Osteocyte (in vitro differentiated cells): ENCODE measurements at regions not wholly inside any gene's neighbourhood (a gene's known extent, or its start where the extent isn't known, plus 50 kb on each side); places are given as distances from the start of the nearest gene placed in this dataset.
A peak's percentile ranks its signal among the peaks of the same experiment; 100 is the strongest.

ENCODE experiments used
- DNase-seq: peaks from one replicate; pipeline ENCODE4 v3.0.0; 2021; ENCODE audit warnings: mixed read lengths; ENCODE audit not compliant: unreplicated experiment; ENCODE audit errors: extremely low spot score
- H3K27ac Mint-ChIP-seq: one replicate; pipeline ENCODE4 v1.8.0; 2021; ENCODE audit warnings: mild to moderate bottlenecking, mixed read lengths; ENCODE audit not compliant: unreplicated experiment
- H3K27me3 Mint-ChIP-seq: one replicate; pipeline ENCODE4 v1.8.0; 2021; ENCODE audit warnings: mixed read lengths; ENCODE audit not compliant: unreplicated experiment
- H3K36me3 Mint-ChIP-seq: one replicate; pipeline ENCODE4 v1.8.0; 2021; ENCODE audit warnings: mixed read lengths; ENCODE audit not compliant: unreplicated experiment
- H3K4me1 Mint-ChIP-seq: one replicate; pipeline ENCODE4 v1.8.0; 2021; ENCODE audit warnings: mixed read lengths; ENCODE audit not compliant: unreplicated experiment
- H3K4me3 Mint-ChIP-seq: one replicate; pipeline ENCODE4 v1.8.0; 2021; ENCODE audit warnings: mild to moderate bottlenecking, moderate library complexity, mixed read lengths; ENCODE audit not compliant: unreplicated experiment
- H3K9me3 Mint-ChIP-seq: one replicate; pipeline ENCODE4 v1.8.0; 2021; ENCODE audit warnings: mixed read lengths; ENCODE audit not compliant: unreplicated experiment
- CTCF ChIP-seq: fragments of 200-600 bp; sonication (generic); IDR thresholded peaks from 2 replicates; pipeline ENCODE4 v1.5.0; 2021; ENCODE audit warnings: antibody characterized with exemption, mild to moderate bottlenecking, moderate library complexity

GRCh38 chr9:18260521-18260920 lies 213.4 kb upstream of the ADAMTSL1 start:
- TF ChIP-seq CTCF = no peak
- no peaks in the 10 kb centered on the region for H3K9me3 Mint-ChIP-seq
- H3K27ac Mint-ChIP-seq = peak overlapping the region; percentile 36
- no peak overlapping the region for H3K4me3 Mint-ChIP-seq
- H3K36me3 Mint-ChIP-seq = no peaks in the 10 kb centered on the region
- H3K4me1 Mint-ChIP-seq = peaks cover 9% of the 10 kb centered on the region
- no peaks in the 10 kb centered on the region for H3K27me3 Mint-ChIP-seq
- DNase-seq = no peak

- H3K4me3 Mint-ChIP-seq = no peak overlapping the region
- no peak for TF ChIP-seq CTCF
- DNase-seq = no peak
- H3K36me3 Mint-ChIP-seq = no peaks in the 10 kb centered on the region
- no peaks in the 10 kb centered on the region for H3K9me3 Mint-ChIP-seq
- H3K4me1 Mint-ChIP-seq = peaks cover 6% of the 10 kb centered on the region
- H3K27ac Mint-ChIP-seq = no peak overlapping the region
- H3K27me3 Mint-ChIP-seq = no peaks in the 10 kb centered on the region
These were observed 212.8 kb upstream of the ADAMTSL1 start for GRCh38 chr9:18261181-18261580.

- TF ChIP-seq CTCF = no peak
- peaks cover 10% of the 10 kb centered on the region for H3K4me1 Mint-ChIP-seq
- H3K27ac Mint-ChIP-seq = no peak overlapping the region
- no peaks in the 10 kb centered on the region for H3K27me3 Mint-ChIP-seq
- no peak overlapping the region for H3K4me3 Mint-ChIP-seq
- H3K9me3 Mint-ChIP-seq = no peaks in the 10 kb centered on the region
- H3K36me3 Mint-ChIP-seq = no peaks in the 10 kb centered on the region
- no peak for DNase-seq
These were observed 210.6 kb upstream of the ADAMTSL1 start for GRCh38 chr9:18263377-18263776.

GRCh38 chr9:18268381-18268780 lies 205.6 kb upstream of the ADAMTSL1 start:
- TF ChIP-seq CTCF = no peak
- DNase-seq = no peak
- Mint-ChIP-seq H3K27ac (peak overlapping the region; percentile 53), H3K36me3 (no peaks in the 10 kb centered on the region), H3K27me3 (no peaks in the 10 kb centered on the region), H3K9me3 (peaks cover 4% of the 10 kb centered on the region), H3K4me3 (no peak overlapping the region), H3K4me1 (peaks cover 11% of the 10 kb centered on the region)

- no peak for TF ChIP-seq CTCF
- Mint-ChIP-seq H3K4me1 (peaks cover 14% of the 10 kb centered on the region), H3K27ac (no peak overlapping the region), H3K27me3 (no peaks in the 10 kb centered on the region), H3K36me3 (no peaks in the 10 kb centered on the region), H3K9me3 (peaks cover 4% of the 10 kb centered on the region), H3K4me3 (no peak overlapping the region)
- DNase-seq = no peak
These were observed 204.4 kb upstream of the ADAMTSL1 start for GRCh38 chr9:18269561-18269960.
